ENCODE measurements at regions not wholly inside any gene's neighbourhood (a gene's known extent, or its start where the extent isn't known, plus 50 kb on each side); places are given as distances from the start of the nearest gene placed in this dataset.

- no peak for DNase-seq
These were observed 98.5 kb upstream of the INTU start for GRCh38 chr4:127534041-127534825.

DNA sequence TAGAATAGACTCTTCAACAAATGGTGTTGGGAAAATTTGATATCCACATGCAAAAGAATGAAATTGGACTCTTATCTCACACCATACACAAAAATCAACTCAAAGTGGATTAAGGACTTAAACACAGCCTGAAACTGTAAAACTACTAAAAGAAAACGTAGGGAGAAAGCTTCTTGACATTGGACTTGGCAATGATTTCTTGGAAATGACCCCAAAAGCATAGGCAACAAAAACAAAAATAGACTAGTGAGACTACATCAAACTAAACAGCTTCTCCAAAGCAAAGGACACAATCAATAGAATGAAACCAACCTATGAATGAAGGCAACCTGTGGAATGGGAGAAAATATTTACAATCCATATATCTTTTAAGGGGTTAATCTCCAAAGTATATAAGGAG is 94.7 kb upstream of the INTU start:
- no peak for DNase-seq

DNA sequence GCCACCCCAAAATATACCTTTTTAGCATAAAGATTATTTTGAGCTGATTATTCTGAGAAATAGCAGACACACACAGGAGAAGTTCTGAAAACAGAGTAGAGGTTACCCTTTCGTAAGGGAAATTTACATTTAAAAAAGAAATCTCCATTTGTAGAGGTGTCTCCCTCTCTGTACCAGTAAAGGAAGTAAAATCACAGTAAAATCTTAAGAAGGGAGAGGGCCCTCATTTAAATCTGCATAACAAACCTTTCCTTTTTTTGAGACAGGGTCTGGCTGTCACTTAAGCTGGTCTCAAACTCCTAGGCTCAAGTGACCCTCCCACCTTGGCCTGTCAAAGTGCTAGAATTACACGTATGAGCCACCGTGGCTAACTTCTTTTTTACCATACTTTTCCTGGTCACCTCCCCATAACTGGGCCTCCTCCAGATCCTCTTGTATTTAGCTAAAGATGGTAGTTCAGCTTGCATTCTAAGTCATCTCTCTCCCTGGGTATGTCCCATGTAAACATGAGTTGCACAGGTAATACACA is 92.2 kb upstream of the INTU start:
- DNase-seq = no peak

GRCh38 chr4:127545271-127545670 is 87.5 kb upstream of the INTU start:
- no peak for DNase-seq

DNA sequence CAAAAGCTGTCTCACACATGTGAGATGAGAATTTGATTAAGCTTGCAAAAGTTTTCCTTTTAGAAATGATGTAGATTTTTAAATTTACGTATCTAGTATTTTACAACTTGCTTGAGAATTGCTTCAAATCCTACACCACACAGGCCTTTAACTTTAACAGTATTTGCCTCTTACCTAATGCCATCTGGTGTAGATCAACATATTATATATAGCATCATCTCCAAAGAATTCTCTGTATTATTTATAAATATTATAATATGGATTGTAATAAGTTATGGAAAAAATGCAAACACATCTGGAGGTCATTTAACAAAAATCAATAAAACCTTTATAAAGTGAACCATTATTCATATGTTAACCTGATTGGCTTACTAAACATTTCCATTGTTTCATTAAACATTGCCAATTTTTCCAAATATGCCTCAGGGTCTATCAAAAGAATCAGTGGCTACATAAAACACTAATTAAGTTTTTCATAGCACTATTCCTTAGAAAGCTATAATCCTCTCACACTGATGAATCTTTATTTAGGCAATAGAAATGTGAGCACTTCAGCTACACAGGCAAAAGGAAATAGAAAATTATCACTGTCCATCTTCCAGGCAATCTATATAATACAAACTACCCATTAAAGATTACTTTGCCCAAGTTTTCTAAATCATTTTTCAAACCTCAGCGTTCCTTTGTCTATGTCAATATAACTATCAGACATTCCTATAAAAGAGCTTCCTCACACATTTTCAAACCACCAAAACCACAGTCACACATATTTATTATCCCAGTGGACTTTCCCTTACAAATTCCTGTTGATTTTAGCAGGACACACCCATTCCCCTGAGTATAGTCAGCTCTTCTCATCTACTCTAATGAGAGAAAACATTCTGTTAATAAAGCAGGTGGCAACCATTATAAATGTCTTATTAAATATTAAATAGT is 83.5 kb upstream of the INTU start:
- DNase-seq = no peak

DNA sequence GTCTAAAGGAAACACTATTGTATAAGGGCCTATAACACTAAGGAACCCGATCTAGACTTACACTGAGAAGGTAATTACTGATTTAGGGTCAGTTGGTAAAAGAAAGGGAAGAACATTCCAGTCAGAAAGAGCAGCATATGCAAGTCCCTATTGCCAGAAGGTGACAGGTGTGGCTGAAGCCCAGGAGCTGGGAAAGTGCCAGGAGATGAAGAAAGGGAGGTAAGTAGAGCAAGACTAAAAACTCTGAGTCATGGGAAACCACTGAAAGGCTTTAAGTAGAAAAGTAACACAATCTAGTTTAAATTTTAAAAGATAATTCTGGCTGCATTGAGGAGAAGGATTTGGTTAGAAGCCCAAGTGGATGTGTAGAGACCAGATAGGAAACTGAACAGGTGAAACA is 77.7 kb upstream of the INTU start:
- no peak for DNase-seq

DNA sequence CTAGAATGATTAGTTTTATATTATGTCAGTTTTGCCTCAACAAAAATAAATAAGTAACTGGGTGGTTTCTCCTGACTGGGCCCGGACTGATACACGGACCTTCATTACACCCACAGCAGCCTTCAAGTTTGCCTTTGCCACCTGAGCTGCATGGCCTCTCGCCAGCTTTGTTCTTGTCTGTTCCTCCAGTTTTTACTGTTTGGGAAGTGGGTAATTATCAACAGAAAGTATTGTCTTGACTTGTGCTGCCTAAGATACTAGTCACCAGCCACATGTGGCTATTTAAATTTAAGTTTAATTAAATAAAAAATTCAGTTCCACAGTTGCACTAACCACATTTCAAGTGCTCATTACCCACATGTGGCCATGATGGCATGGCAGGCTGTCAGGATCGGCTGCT is 74.7 kb upstream of the INTU start:
- no peak for DNase-seq

DNA sequence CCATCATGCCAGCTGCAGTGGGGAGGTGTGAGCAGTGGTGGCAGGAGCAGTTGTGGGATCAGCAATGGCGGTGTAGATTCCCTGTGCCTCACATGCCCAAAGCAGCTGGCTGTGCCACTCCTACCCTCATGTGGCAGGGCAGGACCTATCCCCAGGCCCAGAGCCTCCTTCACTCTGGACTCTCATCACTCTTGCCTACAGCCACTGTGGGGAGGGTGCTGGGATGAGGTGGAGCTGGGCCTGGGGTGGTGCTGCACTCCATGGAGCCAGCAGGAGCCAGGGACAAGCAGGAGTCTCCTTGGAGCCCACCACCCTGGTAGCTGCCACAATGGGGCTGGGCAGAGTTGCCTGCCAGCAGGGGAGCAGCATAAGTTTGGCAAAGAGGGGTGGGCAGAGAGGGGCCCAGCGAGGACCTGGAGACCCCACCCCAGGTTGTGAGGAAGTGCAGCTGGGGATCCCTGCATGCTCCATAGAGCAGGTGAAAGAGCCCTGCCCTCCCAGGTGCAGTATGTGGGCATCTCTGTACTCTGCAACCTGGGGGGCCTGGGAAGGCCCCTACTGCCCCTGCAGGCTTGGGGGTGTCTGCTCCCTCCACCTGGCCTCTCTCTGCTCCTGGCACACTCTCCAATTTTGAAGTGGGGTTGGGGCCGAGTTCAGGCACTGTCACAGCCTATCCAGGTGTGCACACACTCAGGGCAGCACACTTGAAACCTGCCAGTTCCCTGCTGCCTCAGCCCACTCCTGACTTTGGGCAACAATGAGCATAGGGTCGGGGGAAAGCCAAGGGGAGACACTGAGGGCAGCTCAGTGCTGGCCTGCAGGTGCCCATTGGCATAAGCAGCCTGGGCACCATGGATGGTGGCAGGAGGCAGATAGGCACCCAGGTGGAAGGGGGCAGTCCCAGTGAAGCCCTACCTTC is 74.0 kb upstream of the INTU start:
- no peak for DNase-seq

GRCh38 chr4:127559981-127560380 is 72.8 kb upstream of the INTU start:
- DNase-seq = no peak

- no peak for DNase-seq
These were observed 72.0 kb upstream of the INTU start for GRCh38 chr4:127560755-127561154.

DNA sequence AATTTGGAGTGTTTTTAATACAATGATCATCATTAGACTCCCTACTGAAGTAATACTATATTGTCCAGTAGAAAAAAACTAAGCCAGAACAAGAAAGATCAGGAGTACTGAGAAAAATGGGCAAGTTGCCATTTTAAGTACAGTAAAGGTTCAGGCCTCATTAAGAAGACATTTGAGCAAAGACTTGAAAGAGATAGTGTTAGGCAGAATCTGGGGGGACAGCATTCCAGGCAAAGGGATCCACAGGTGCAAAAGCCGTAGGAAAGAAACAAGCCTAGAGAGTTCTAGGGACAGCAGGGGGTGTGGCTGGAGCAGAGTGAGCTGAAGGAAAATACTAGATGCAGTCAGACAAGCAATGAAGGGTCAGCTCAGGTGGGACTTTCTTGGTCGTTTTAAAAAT is 58.1 kb upstream of the INTU start:
- DNase-seq = no peak

GRCh38 chr4:127575888-127576287 is 56.9 kb upstream of the INTU start:
- DNase-seq = no peak

- no peak for DNase-seq
These were observed 54.3 kb upstream of the INTU start for GRCh38 chr4:127578491-127578890.

DNA sequence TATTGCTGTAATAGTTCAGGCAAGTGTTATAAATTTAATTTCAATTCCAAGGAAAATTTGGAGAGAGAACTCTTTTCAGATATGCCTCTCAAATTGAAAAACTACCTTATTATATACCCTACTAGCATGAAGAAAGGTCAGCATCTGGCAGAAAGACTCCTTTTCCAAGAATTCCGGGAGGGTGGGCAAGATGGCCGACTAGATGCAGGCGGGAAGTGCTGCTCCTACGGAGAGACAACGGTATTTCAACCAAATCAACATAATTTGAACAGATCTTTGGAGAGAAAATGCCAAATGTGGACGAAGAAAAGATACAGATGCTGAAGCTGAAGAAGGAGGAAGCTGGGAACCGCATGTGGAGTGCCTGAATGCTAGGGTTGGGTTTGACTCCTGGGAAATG is 53.8 kb upstream of the INTU start:
- no peak for DNase-seq

GRCh38 chr4:127579821-127580220 is 52.9 kb upstream of the INTU start:
- no peak for DNase-seq

DNA sequence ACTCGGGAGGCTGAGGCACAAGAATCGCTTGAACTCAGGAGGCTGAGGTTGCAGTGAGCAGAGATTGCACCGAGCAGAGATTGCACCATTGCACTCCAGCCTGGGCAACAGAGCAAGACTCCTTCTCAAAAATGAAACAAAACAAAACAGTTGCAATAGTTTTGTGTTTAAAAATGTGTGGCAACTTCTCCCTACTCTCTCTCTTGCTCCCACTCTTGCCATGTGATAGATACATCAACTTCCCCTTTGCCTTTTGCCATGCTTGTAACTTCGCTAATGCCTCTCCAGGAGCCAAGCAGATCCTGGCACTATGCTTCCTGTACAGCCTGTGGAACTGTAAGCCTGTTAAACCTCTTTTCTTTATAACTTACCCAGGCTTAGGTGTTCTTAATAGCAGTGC is 52.5 kb upstream of the INTU start:
- peak; percentile 59 to 61 for DNase-seq

- peak in 1 of 2 experiments; percentile 4 for DNase-seq
These were observed 51.9 kb upstream of the INTU start for GRCh38 chr4:127580891-127581290.

All from Kasumi-1 (cell line).